ENCODE measurements at regions not wholly inside any gene's neighbourhood (a gene's known extent, or its start where the extent isn't known, plus 50 kb on each side); places are given as distances from the start of the nearest gene placed in this dataset.
"Not testable (repeated sequence)": the region's sequence is repeated elsewhere in the genome, so short reads cannot be mapped to it uniquely, and the experiment has no call there.

DNA sequence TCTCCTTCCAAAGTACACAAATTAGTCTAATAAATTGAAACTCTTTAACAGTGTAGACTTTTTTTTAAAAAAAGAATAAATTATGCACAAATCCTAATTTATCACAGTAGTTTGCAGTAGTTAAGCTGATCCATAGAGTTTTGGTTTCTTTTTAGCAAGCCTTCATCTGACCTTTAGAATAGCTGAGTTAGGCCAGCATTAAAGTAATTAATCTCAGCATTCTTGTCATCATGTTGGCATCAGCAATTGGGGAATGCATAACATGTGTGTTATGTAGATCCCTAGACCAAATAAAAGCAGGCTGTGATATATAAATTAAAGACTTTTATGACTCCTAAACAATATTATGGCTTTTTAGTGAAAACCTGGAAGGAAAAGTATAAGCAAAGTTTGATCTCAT, 426.5 kb upstream of the PABPC4L start:
- Histone ChIP-seq H3K4me2 (ENCODE audit: insufficient read depth, low read length) (no peak overlapping the region), H3K27me3 (ENCODE audit: insufficient read depth, low read length) (no peaks in the 10 kb centered on the region), H3K79me2 (ENCODE audit: insufficient read depth, low read length) (no peaks in the 10 kb centered on the region), H3K4me1 (ENCODE audit: insufficient read depth, low read length) (no peaks in the 10 kb centered on the region), H2AFZ (ENCODE audit: low read length) (no peak overlapping the region), H3K9me3 (ENCODE audit: low read depth, low read length) (peaks cover 2% of the 10 kb centered on the region), H3K27ac (ENCODE audit: low read depth, low read length) (no peak overlapping the region), H4K20me1 (ENCODE audit: insufficient read depth, low read length) (no peaks in the 10 kb centered on the region), H3K36me3 (ENCODE audit: insufficient read depth, low read length) (no peaks in the 10 kb centered on the region), H3K4me3 (ENCODE audit: insufficient read depth, low read length) (no peak overlapping the region)
- no peak for DNase-seq (ENCODE audit: insufficient read length, low spot score, missing footprints)
- TF ChIP-seq, protein P1, sequence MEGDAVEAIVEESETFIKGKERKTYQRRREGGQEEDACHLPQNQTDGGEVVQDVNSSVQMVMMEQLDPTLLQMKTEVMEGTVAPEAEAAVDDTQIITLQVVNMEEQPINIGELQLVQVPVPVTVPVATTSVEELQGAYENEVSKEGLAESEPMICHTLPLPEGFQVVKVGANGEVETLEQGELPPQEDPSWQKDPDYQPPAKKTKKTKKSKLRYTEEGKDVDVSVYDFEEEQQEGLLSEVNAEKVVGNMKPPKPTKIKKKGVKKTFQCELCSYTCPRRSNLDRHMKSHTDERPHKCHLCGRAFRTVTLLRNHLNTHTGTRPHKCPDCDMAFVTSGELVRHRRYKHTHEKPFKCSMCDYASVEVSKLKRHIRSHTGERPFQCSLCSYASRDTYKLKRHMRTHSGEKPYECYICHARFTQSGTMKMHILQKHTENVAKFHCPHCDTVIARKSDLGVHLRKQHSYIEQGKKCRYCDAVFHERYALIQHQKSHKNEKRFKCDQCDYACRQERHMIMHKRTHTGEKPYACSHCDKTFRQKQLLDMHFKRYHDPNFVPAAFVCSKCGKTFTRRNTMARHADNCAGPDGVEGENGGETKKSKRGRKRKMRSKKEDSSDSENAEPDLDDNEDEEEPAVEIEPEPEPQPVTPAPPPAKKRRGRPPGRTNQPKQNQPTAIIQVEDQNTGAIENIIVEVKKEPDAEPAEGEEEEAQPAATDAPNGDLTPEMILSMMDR (IDR thresholded peaks at IDR 0.05; ENCODE audit: extremely low read depth, low read depth, low read length), result no peak

DNA sequence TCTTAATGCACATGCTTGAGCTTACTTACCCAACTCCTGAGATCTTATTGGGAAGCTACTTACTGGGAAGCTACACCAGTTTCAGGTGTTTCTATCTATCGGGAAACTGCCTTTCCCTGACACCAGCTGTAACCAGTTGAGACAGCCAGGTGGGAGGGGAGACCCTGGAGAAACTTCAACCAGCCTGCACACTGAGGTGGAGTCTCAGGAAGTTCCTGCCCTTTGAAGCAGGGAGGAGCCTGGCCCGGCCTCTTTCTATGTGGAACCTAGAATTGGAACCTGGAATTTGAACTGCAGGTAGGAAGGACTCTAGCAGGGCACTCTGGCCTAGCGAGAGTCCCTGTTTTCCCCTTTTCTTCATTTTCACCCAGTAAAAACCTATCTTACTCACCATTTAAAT, 425.8 kb upstream of the PABPC4L start:
- DNase-seq (ENCODE audit: insufficient read length, low spot score, missing footprints), result no peak
- no peaks in the 10 kb centered on the region for H4K20me1 ChIP-seq (ENCODE audit: insufficient read depth, low read length)
- H3K36me3 ChIP-seq (ENCODE audit: insufficient read depth, low read length), result no peaks in the 10 kb centered on the region
- H3K4me2 ChIP-seq (ENCODE audit: insufficient read depth, low read length), result no peak overlapping the region
- H3K27ac ChIP-seq (ENCODE audit: low read depth, low read length), result no peak overlapping the region
- H2AFZ ChIP-seq (ENCODE audit: low read length), result no peak overlapping the region
- H3K9me3 ChIP-seq (ENCODE audit: low read depth, low read length), result peaks cover 2% of the 10 kb centered on the region
- TF ChIP-seq, protein P1 (IDR thresholded peaks at IDR 0.05; ENCODE audit: extremely low read depth, low read depth, low read length), result no peak
- H3K4me3 ChIP-seq (ENCODE audit: insufficient read depth, low read length), result no peak overlapping the region
- no peaks in the 10 kb centered on the region for H3K79me2 ChIP-seq (ENCODE audit: insufficient read depth, low read length)
- no peaks in the 10 kb centered on the region for H3K4me1 ChIP-seq (ENCODE audit: insufficient read depth, low read length)
- H3K27me3 ChIP-seq (ENCODE audit: insufficient read depth, low read length), result no peaks in the 10 kb centered on the region

GRCh38 chr4:134624365-134624764, 422.8 kb upstream of the PABPC4L start:
- H4K20me1 ChIP-seq (ENCODE audit: insufficient read depth, low read length), result no peaks in the 10 kb centered on the region
- no peaks in the 10 kb centered on the region for H3K27me3 ChIP-seq (ENCODE audit: insufficient read depth, low read length)
- no peaks in the 10 kb centered on the region for H3K4me1 ChIP-seq (ENCODE audit: insufficient read depth, low read length)
- no peak for DNase-seq (ENCODE audit: insufficient read length, low spot score, missing footprints)
- H3K9me3 ChIP-seq (ENCODE audit: low read depth, low read length), result peaks cover 2% of the 10 kb centered on the region
- no peaks in the 10 kb centered on the region for H3K79me2 ChIP-seq (ENCODE audit: insufficient read depth, low read length)
- H3K4me2 ChIP-seq (ENCODE audit: insufficient read depth, low read length), result no peak overlapping the region
- TF ChIP-seq, protein P1 (IDR thresholded peaks at IDR 0.05; ENCODE audit: extremely low read depth, low read depth, low read length), result no peak
- H3K36me3 ChIP-seq (ENCODE audit: insufficient read depth, low read length), result no peaks in the 10 kb centered on the region
- H3K27ac ChIP-seq (ENCODE audit: low read depth, low read length), result no peak overlapping the region
- H2AFZ ChIP-seq (ENCODE audit: low read length), result no peak overlapping the region
- H3K4me3 ChIP-seq (ENCODE audit: insufficient read depth, low read length), result no peak overlapping the region

GRCh38 chr4:134622626-134623575, 421.3 kb upstream of the PABPC4L start:
- not testable (repeated sequence) for H3K4me3 ChIP-seq (ENCODE audit: insufficient read depth, low read length); DNase-seq (ENCODE audit: insufficient read length, low spot score, missing footprints); H3K27me3 ChIP-seq (ENCODE audit: insufficient read depth, low read length); H3K9me3 ChIP-seq (ENCODE audit: low read depth, low read length); H2AFZ ChIP-seq (ENCODE audit: low read length); H3K36me3 ChIP-seq (ENCODE audit: insufficient read depth, low read length); H4K20me1 ChIP-seq (ENCODE audit: insufficient read depth, low read length); H3K79me2 ChIP-seq (ENCODE audit: insufficient read depth, low read length); H3K4me1 ChIP-seq (ENCODE audit: insufficient read depth, low read length); H3K4me2 ChIP-seq (ENCODE audit: insufficient read depth, low read length); H3K27ac ChIP-seq (ENCODE audit: low read depth, low read length)

All from osteoblast (primary cell).